GM12891 (cell line): ENCODE measurements at regions not wholly inside any gene's neighbourhood (a gene's known extent, or its start where the extent isn't known, plus 50 kb on each side); places are given as distances from the start of the nearest gene placed in this dataset.

ENCODE experiments used
- POLR2A ChIP-seq: IDR thresholded peaks from 2 replicates; pipeline ENCODE4 v1.6.1; 2011; ENCODE audit warnings: low read depth, low read length, control low read depth
- POLR2AphosphoS5 ChIP-seq: IDR thresholded peaks from 2 replicates; pipeline ENCODE4 v1.6.1; 2011; ENCODE audit warnings: low read depth, low read length, control low read depth
- SPI1 ChIP-seq: IDR thresholded peaks from 2 replicates; pipeline ENCODE4 v1.6.1; 2011; ENCODE audit warnings: low read depth, low read length, control low read depth

DNA sequence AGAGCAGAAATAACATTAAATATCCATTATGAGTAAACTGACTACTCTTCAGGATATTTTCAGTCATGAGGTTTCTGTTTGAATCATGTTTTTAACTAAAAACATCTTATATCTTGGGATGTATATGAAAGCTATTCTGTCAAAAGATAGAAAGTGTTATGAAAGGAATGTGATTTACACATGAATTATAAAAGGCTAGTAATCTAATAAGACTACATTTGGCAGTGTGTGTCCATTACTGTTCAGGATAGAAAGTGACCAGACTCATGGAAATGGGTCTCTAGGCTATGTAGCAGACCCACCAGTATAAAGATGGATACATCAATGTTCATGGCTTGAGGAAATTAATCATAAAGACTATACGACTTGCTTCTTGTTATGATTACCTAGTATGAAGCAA is 1328.2 kb upstream of the NUDT12 start:
- TF ChIP-seq POLR2A (no peak), POLR2AphosphoS5 (no peak), SPI1 (no peak)
